ENCODE measurements at regions not wholly inside any gene's neighbourhood (a gene's known extent, or its start where the extent isn't known, plus 50 kb on each side); places are given as distances from the start of the nearest gene placed in this dataset.
A peak's percentile ranks its signal among the peaks of the same experiment; 100 is the strongest.

GRCh38 chr16:87057211-87057881 is 259.8 kb downstream of the C16orf95 start:
- Histone ChIP-seq H3K9ac (ENCODE audit: low read depth, low read length) (no peak overlapping the region), H3K79me2 (ENCODE audit: insufficient read depth, low read length) (no peaks in the 10 kb centered on the region), H3K36me3 (ENCODE audit: insufficient read depth, low read length) (no peaks in the 10 kb centered on the region), H3K4me1 (ENCODE audit: insufficient read depth, low read length) (no peaks in the 10 kb centered on the region), H3K27me3 (ENCODE audit: insufficient read depth, low read length, poor library complexity) (peaks cover 4% of the 10 kb centered on the region), H4K20me1 (ENCODE audit: insufficient read depth, low read length) (no peaks in the 10 kb centered on the region), H3K4me3 (ENCODE audit: low read depth in 1 of 2, low read length in 2 of 2) (no peak overlapping the region), H3K4me2 (ENCODE audit: insufficient read depth, low read length) (no peak overlapping the region), H3K27ac (ENCODE audit: low read length) (no peak overlapping the region), H3K9me3 (ENCODE audit: insufficient read depth, low read length, severe bottlenecking) (no peaks in the 10 kb centered on the region), H2AFZ (ENCODE audit: low read depth, low read length) (no peak overlapping the region)
- ATAC-seq (ENCODE audit: insufficient read depth, low read depth) (no peak), DNase-seq (no peak)
- TF ChIP-seq EZH2 (IDR thresholded peaks at IDR 0.05; ENCODE audit: borderline replicate concordance, low read depth, low read length, severe bottlenecking): no peak
- peak; percentile 17 for TF ChIP-seq CTCF (IDR thresholded peaks at IDR 0.05; ENCODE audit: borderline replicate concordance, extremely low read depth, low read length, poor library complexity, severe bottlenecking)

GRCh38 chr16:87057951-87058560 is 259.1 kb downstream of the C16orf95 start:
- Histone ChIP-seq H3K4me3 (ENCODE audit: low read depth in 1 of 2, low read length in 2 of 2) (no peak overlapping the region), H3K27ac (ENCODE audit: low read length) (no peak overlapping the region), H3K79me2 (ENCODE audit: insufficient read depth, low read length) (no peaks in the 10 kb centered on the region), H3K27me3 (ENCODE audit: insufficient read depth, low read length, poor library complexity) (peaks cover 4% of the 10 kb centered on the region), H2AFZ (ENCODE audit: low read depth, low read length) (no peak overlapping the region), H4K20me1 (ENCODE audit: insufficient read depth, low read length) (no peaks in the 10 kb centered on the region), H3K4me1 (ENCODE audit: insufficient read depth, low read length) (no peaks in the 10 kb centered on the region), H3K36me3 (ENCODE audit: insufficient read depth, low read length) (no peaks in the 10 kb centered on the region), H3K4me2 (ENCODE audit: insufficient read depth, low read length) (no peak overlapping the region), H3K9me3 (ENCODE audit: insufficient read depth, low read length, severe bottlenecking) (no peaks in the 10 kb centered on the region), H3K9ac (ENCODE audit: low read depth, low read length) (no peak overlapping the region)
- ATAC-seq (ENCODE audit: insufficient read depth, low read depth) (no peak), DNase-seq (no peak)
- TF ChIP-seq CTCF (IDR thresholded peaks at IDR 0.05; ENCODE audit: borderline replicate concordance, extremely low read depth, low read length, poor library complexity, severe bottlenecking): no peak

GRCh38 chr16:87058728-87059250 is 258.4 kb downstream of the C16orf95 start:
- no peak overlapping the region for H2AFZ ChIP-seq (ENCODE audit: low read depth, low read length)
- TF ChIP-seq EZH2 (IDR thresholded peaks at IDR 0.05; ENCODE audit: borderline replicate concordance, low read depth, low read length, severe bottlenecking) (no peak), CTCF (IDR thresholded peaks at IDR 0.05; ENCODE audit: borderline replicate concordance, extremely low read depth, low read length, poor library complexity, severe bottlenecking) (no peak)
- no peaks in the 10 kb centered on the region for H3K9me3 ChIP-seq (ENCODE audit: insufficient read depth, low read length, severe bottlenecking)
- H3K4me3 ChIP-seq (ENCODE audit: low read depth in 1 of 2, low read length in 2 of 2): no peak overlapping the region
- no peaks in the 10 kb centered on the region for H4K20me1 ChIP-seq (ENCODE audit: insufficient read depth, low read length)
- H3K27me3 ChIP-seq (ENCODE audit: insufficient read depth, low read length, poor library complexity): peaks cover 4% of the 10 kb centered on the region
- H3K4me2 ChIP-seq (ENCODE audit: insufficient read depth, low read length): no peak overlapping the region
- H3K9ac ChIP-seq (ENCODE audit: low read depth, low read length): no peak overlapping the region
- no peak for DNase-seq
- no peak for ATAC-seq (ENCODE audit: insufficient read depth, low read depth)
- H3K27ac ChIP-seq (ENCODE audit: low read length): no peak overlapping the region
- no peaks in the 10 kb centered on the region for H3K4me1 ChIP-seq (ENCODE audit: insufficient read depth, low read length)
- no peaks in the 10 kb centered on the region for H3K36me3 ChIP-seq (ENCODE audit: insufficient read depth, low read length)
- no peaks in the 10 kb centered on the region for H3K79me2 ChIP-seq (ENCODE audit: insufficient read depth, low read length)
